RWPE1 (cell line): ENCODE measurements at regions not wholly inside any gene's neighbourhood (a gene's known extent, or its start where the extent isn't known, plus 50 kb on each side); places are given as distances from the start of the nearest gene placed in this dataset.

Experiments
- CTCF ChIA-PET: fragments of 350-600 bp; sonication (Branson Sonifier 250); formaldehyde crosslinking; extraction: SDS; loops from one replicate; lab custom pipeline; 2021; lab: Yijun Ruan, JAX
- POLR2A ChIA-PET: fragments of 400-600 bp; formaldehyde crosslinking; extraction: SDS; loops from one replicate; lab custom pipeline; 2020; ENCODE audit warnings: antibody characterized with exemption; ENCODE audit not compliant: low non-redundant PET; lab: Yijun Ruan, JAX
- DNase-seq: peaks from one replicate; pipeline ENCODE4 v3.0.0; 2012; ENCODE audit warnings: low spot score
- H3K27ac ChIP-seq: fragments of 450-650 bp; 2 replicates; pipeline ENCODE4 v1.5.1; 2017
- CTCF ChIP-seq: fragments of 450-650 bp; conservative IDR thresholded peaks from 2 replicates; pipeline ENCODE4 v1.5.1; 2017; ENCODE audit warnings: low read depth, mild to moderate bottlenecking

- no peak for DNase-seq
- POLR2A ChIA-PET: no interaction called here
- CTCF ChIA-PET: no interaction called here
- H3K27ac ChIP-seq: no peak overlapping the region
- TF ChIP-seq CTCF: no peak
These were observed 165.7 kb downstream of the PTPN20 start for GRCh38 chr10:47076949-47077361.

DNA sequence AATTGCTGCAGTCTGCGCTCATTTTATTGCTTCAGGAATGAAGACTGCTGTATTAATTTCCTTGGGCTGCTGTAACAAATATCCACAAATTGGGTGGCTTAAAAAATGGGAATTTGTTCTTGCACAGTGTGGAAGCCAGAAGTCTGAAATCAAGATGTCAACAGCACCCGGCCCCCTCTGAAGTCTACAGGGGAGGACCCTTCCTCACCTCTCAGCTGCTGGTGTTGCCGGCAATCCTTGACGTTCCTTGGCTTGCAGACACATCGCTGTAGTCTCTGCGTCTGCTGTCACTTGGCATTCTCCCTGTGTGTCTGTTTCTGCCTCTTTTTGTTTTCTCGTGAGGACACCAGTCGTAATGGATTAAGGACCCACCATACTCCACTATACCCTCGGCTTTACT, 166.2 kb downstream of the PTPN20 start:
- ChIA-PET CTCF (no interaction called here), POLR2A (no interaction called here)
- no peak for TF ChIP-seq CTCF
- H3K27ac ChIP-seq: no peak overlapping the region
- no peak for DNase-seq

DNA sequence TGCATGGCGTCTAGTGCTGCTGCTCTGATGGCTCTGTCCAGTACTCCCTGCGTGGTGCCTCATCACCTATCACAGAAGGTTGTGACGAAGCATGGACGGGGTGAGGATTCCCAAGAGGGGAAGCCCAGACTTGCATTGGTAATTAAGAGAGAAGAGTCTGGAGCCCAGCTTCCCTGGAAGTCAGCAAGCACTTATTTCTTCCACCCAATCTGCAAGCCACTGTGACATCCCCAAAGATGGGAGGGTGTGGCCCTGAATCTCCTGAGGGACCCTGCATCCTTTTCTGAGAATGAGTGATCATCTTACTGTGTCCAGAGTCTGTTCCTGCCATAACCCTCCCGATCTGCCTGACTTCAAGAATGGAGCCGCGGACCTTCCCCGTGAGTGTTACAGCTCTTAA, 166.7 kb downstream of the PTPN20 start:
- no peak for DNase-seq
- ChIA-PET POLR2A (no interaction called here), CTCF (no interaction called here)
- TF ChIP-seq CTCF: no peak
- H3K27ac ChIP-seq: no peak overlapping the region

- no peak for DNase-seq
- POLR2A ChIA-PET: no interaction called here
- H3K27ac ChIP-seq: no peak overlapping the region
- TF ChIP-seq CTCF: no peak
- CTCF ChIA-PET: interaction anchor here (0.7 kb wide), 1 partner anchor 184 kb away, joined by 3 read pairs; no protein-coding TSS in a partner anchor
These were observed 167.4 kb downstream of the PTPN20 start for GRCh38 chr10:47078393-47079203.

- DNase-seq: no peak
- no peak overlapping the region for H3K27ac ChIP-seq
- ChIA-PET POLR2A (no interaction called here), CTCF (interaction anchor here (0.7 kb wide), 1 partner anchor 184 kb away, joined by 3 read pairs; no protein-coding TSS in a partner anchor)
- no peak for TF ChIP-seq CTCF
These were observed 168.0 kb downstream of the PTPN20 start for GRCh38 chr10:47079204-47079580.

DNA sequence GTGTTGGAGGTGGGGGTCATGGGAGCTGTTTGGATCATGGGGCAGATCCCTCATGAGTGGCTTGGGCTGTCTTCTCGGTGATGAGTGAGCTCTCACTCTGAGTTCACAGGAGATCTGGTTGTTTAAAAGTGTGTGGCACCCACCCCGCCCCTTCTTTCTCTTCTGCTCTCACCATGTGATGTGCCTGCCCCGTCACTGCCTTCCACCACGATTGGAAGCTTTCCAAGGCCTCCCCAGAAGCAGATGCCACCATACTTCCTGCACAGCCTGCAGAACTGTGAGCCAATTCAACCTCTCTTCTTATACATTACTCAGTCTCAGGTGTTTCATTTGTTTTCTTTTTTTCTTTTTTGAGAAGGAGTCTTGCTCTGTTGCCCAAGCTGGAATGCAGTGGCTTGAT, 170.0 kb downstream of the PTPN20 start:
- POLR2A ChIA-PET: no interaction called here
- H3K27ac ChIP-seq: no peak overlapping the region
- CTCF ChIA-PET: no interaction called here
- no peak for TF ChIP-seq CTCF
- no peak for DNase-seq
